ENCODE measurements at regions not wholly inside any gene's neighbourhood (a gene's known extent, or its start where the extent isn't known, plus 50 kb on each side); places are given as distances from the start of the nearest gene placed in this dataset.

DNA sequence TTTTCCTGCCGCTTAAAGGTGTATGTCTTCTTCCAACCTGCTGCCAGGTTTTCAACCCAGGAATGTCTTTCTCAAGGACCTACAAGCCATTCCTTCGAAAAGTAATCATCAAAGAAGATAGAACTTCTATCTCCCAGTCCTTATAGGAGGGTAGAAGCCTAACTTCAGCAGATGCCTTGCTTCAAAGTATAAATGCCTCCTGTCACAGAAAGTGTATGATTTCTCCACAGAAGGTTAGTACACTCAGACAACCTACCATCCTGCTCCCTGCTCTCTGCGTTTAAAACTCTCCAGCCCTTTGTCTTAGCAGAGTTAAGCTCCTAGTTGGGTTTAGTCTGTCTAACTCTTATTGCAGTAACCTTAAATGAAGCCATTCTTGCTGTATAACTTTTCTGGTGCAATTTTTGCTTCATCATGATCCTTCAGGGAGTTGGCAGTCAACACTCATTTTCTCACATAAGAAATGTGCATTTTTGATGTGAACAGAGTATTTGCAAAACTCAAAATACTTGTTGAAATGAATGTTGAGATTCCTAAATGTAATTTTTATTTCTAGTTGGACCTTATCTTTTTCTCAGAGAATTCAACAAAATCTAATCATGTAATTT, 737.5 kb downstream of the LIG4 start:
- H3K4me1 Mint-ChIP-seq, result peaks cover 23% of the 10 kb centered on the region
- Histone ChIP-seq H3K27me3 (ENCODE audit: control insufficient read depth, insufficient read depth, low read length, poor library complexity, severe bottlenecking) (peaks cover 32% of the 10 kb centered on the region), H3K9me3 (ENCODE audit: control insufficient read depth, low read length) (no peaks in the 10 kb centered on the region), H3K4me3 (ENCODE audit: low read length) (no peak overlapping the region), H3K4me1 (ENCODE audit: control insufficient read depth, insufficient read depth, low read length) (no peaks in the 10 kb centered on the region), H3K9ac (ENCODE audit: extremely low read depth, low read length, poor library complexity, severe bottlenecking) (no peak overlapping the region), H3K27ac (ENCODE audit: low read depth, low read length) (no peak overlapping the region), H3K36me3 (ENCODE audit: control insufficient read depth, insufficient read depth, low read length) (no peaks in the 10 kb centered on the region)
- 82 to 93% methylated on average over 3 of the region's 3 CpGs for WGBS, 2 experiments (ENCODE audit: insufficient coverage in 1 of 2, insufficient read length in 1 of 2)
- H3K36me3 Mint-ChIP-seq (ENCODE audit: low read depth), result no peaks in the 10 kb centered on the region
- no peaks in the 10 kb centered on the region for H3K9me3 Mint-ChIP-seq
- H3K27me3 Mint-ChIP-seq (ENCODE audit: insufficient read depth), result peaks cover 41% of the 10 kb centered on the region
- DNase-seq, result no peak
- no peak overlapping the region for H3K4me3 Mint-ChIP-seq
- TF ChIP-seq, protein P1, sequence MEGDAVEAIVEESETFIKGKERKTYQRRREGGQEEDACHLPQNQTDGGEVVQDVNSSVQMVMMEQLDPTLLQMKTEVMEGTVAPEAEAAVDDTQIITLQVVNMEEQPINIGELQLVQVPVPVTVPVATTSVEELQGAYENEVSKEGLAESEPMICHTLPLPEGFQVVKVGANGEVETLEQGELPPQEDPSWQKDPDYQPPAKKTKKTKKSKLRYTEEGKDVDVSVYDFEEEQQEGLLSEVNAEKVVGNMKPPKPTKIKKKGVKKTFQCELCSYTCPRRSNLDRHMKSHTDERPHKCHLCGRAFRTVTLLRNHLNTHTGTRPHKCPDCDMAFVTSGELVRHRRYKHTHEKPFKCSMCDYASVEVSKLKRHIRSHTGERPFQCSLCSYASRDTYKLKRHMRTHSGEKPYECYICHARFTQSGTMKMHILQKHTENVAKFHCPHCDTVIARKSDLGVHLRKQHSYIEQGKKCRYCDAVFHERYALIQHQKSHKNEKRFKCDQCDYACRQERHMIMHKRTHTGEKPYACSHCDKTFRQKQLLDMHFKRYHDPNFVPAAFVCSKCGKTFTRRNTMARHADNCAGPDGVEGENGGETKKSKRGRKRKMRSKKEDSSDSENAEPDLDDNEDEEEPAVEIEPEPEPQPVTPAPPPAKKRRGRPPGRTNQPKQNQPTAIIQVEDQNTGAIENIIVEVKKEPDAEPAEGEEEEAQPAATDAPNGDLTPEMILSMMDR (conservative IDR thresholded peaks at IDR 0.05), result no peak
- no peak overlapping the region for H3K27ac Mint-ChIP-seq

DNA sequence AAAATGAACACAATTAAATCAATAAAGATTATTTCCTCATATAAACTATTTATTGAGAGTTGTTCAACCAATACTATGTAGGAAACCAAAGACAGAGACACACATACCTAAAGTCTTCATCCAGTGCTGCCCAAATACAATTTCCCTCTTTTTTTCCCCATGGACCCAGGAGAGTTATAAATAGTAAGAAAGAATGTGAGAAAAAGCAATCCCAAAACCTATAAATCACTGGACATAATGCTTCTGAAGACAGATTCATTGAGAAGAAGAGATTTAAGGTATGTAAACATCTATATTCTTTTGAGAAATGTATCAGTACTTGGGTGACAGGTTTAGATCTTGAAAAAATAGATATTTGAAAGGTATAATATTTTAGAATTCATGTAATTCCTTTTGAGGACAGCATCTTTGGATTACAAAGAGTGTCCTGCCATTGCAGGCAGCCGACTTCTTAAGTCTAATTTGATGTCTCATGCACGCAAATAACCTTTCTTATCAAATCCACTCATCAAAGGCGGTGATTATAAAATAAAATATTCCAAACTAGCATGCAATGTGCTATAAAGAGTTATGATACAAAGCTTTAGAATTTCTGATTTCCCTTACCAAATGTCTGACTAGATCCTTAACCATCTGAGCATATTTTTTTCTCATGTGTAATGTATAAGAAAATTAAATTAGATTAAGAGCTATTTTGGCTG, 739.4 kb downstream of the LIG4 start:
- H3K4me3 Mint-ChIP-seq, result no peak overlapping the region
- no peaks in the 10 kb centered on the region for H3K9me3 ChIP-seq (ENCODE audit: control insufficient read depth, low read length)
- TF ChIP-seq, protein P1 (conservative IDR thresholded peaks at IDR 0.05), result no peak
- no peaks in the 10 kb centered on the region for H3K36me3 Mint-ChIP-seq (ENCODE audit: low read depth)
- no peak overlapping the region for H3K4me3 ChIP-seq (ENCODE audit: low read length)
- H3K27ac ChIP-seq (ENCODE audit: low read depth, low read length), result no peak overlapping the region
- no peaks in the 10 kb centered on the region for H3K36me3 ChIP-seq (ENCODE audit: control insufficient read depth, insufficient read depth, low read length)
- H3K4me1 Mint-ChIP-seq, result peaks cover 11% of the 10 kb centered on the region
- H3K27ac Mint-ChIP-seq, result no peak overlapping the region
- H3K9me3 Mint-ChIP-seq, result no peaks in the 10 kb centered on the region
- no peak overlapping the region for H3K9ac ChIP-seq (ENCODE audit: extremely low read depth, low read length, poor library complexity, severe bottlenecking)
- peaks cover 48% of the 10 kb centered on the region for H3K27me3 Mint-ChIP-seq (ENCODE audit: insufficient read depth)
- peaks cover 32% of the 10 kb centered on the region for H3K27me3 ChIP-seq (ENCODE audit: control insufficient read depth, insufficient read depth, low read length, poor library complexity, severe bottlenecking)
- no peaks in the 10 kb centered on the region for H3K4me1 ChIP-seq (ENCODE audit: control insufficient read depth, insufficient read depth, low read length)
- DNase-seq, result no peak
- 96% methylated on average over 2 of the region's 3 CpGs; no CpG with 5 or more reads in 1 of the 2 experiments for WGBS, 2 experiments (ENCODE audit: insufficient coverage in 1 of 2, insufficient read length in 1 of 2)

DNA sequence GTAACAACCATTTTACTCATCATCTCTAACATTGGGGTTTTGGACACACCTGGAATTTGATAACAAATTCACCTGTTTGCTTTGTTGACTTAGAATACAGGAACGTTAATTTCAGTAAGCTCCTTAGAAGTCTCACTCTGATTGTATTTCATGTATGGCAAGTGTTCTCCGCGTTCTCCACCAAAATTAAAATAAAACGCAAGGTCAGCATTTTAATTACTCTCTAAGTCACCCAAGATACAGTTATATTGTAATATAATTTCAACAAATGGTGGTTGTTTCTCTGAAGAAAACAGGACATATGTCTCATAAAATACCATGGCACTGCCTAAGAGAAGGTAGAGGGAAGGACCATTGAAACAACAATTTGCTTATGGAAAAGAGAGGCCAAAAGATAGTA, 742.1 kb downstream of the LIG4 start:
- H3K27me3 ChIP-seq (ENCODE audit: control insufficient read depth, insufficient read depth, low read length, poor library complexity, severe bottlenecking), result peaks cover 22% of the 10 kb centered on the region
- Mint-ChIP-seq H3K27ac (no peak overlapping the region), H3K27me3 (ENCODE audit: insufficient read depth) (peaks cover 39% of the 10 kb centered on the region), H3K4me1 (peaks cover 10% of the 10 kb centered on the region), H3K9me3 (no peaks in the 10 kb centered on the region), H3K36me3 (ENCODE audit: low read depth) (no peaks in the 10 kb centered on the region), H3K4me3 (no peak overlapping the region)
- no peak overlapping the region for H3K27ac ChIP-seq (ENCODE audit: low read depth, low read length)
- TF ChIP-seq, protein P1 (conservative IDR thresholded peaks at IDR 0.05), result no peak
- H3K36me3 ChIP-seq (ENCODE audit: control insufficient read depth, insufficient read depth, low read length), result no peaks in the 10 kb centered on the region
- no peaks in the 10 kb centered on the region for H3K9me3 ChIP-seq (ENCODE audit: control insufficient read depth, low read length)
- no peak overlapping the region for H3K9ac ChIP-seq (ENCODE audit: extremely low read depth, low read length, poor library complexity, severe bottlenecking)
- no peak overlapping the region for H3K4me3 ChIP-seq (ENCODE audit: low read length)
- 86 to 97% methylated on average over 1 to 4 of the region's 4 CpGs for WGBS, 2 experiments (ENCODE audit: insufficient coverage in 1 of 2, insufficient read length in 1 of 2)
- no peak for DNase-seq
- no peaks in the 10 kb centered on the region for H3K4me1 ChIP-seq (ENCODE audit: control insufficient read depth, insufficient read depth, low read length)
